GM23338 (cell line): ENCODE measurements at regions not wholly inside any gene's neighbourhood (a gene's known extent, or its start where the extent isn't known, plus 50 kb on each side); places are given as distances from the start of the nearest gene placed in this dataset.

Source experiments
- ATAC-seq: fragments of 200-7000 bp; cut with Tn5 transposase; 3 replicates; pipeline ENCODE4 v1.9.1; 2020
- DNase-seq: peaks from one replicate; pipeline ENCODE4 v3.0.0-alpha.2; 2015; ENCODE audit warnings: low spot score
- H2AFZ ChIP-seq: fragments of 200-600 bp; sonication (generic); 2 replicates; pipeline ENCODE4 v1.8.0; 2016; ENCODE audit warnings: antibody characterized with exemption, mild to moderate bottlenecking, moderate library complexity
- H3F3A ChIP-seq: fragments of 200-600 bp; sonication (generic); replicated peaks from 2 replicates; pipeline ENCODE4 v1.8.0; 2017; ENCODE audit warnings: antibody characterized with exemption, mixed run types, low read depth
- H3K27ac ChIP-seq: fragments of 200-600 bp; sonication (generic); 2 replicates; pipeline ENCODE4 v1.6.1; 2016; ENCODE audit warnings: low read depth
- H3K27me3 ChIP-seq: fragments of 200-600 bp; sonication (generic); 2 replicates; pipeline ENCODE4 v1.8.0; 2016; ENCODE audit warnings: mild to moderate bottlenecking, mixed run types, moderate library complexity; ENCODE audit not compliant: insufficient read depth
- H3K36me3 ChIP-seq: fragments of 200-600 bp; sonication (generic); 2 replicates; pipeline ENCODE4 v1.8.0; 2016; ENCODE audit warnings: mild to moderate bottlenecking; ENCODE audit not compliant: insufficient read depth
- H3K4me1 ChIP-seq: fragments of 200-600 bp; sonication (generic); 2 replicates; pipeline ENCODE4 v1.8.0; 2016; ENCODE audit warnings: mild to moderate bottlenecking, moderate library complexity; ENCODE audit not compliant: insufficient read depth
- H3K4me2 ChIP-seq: fragments of 200-600 bp; sonication (generic); 2 replicates; pipeline ENCODE4 v1.7.1; 2017; ENCODE audit warnings: mixed run types
- H3K4me3 ChIP-seq: fragments of 200-600 bp; sonication (generic); 2 replicates; pipeline ENCODE4 v1.6.1; 2016; ENCODE audit warnings: mixed run types
- H3K79me2 ChIP-seq: fragments of 200-600 bp; sonication (generic); replicated peaks from 2 replicates; pipeline ENCODE4 v1.8.0; 2017; ENCODE audit warnings: mild to moderate bottlenecking; ENCODE audit not compliant: insufficient read depth
- H3K9me2 ChIP-seq: fragments of 200-600 bp; sonication (generic); 2 replicates; pipeline ENCODE4 v1.8.0; 2017; ENCODE audit not compliant: insufficient read depth
- H4K20me1 ChIP-seq: fragments of 200-600 bp; sonication (generic); replicated peaks from 2 replicates; pipeline ENCODE4 v1.8.0; 2017; ENCODE audit warnings: mild to moderate bottlenecking; ENCODE audit not compliant: insufficient read depth
- H3K27ac Mint-ChIP-seq: 2 replicates; pipeline ENCODE4 v1.8.0; 2020; ENCODE audit warnings: inconsistent platforms, mild to moderate bottlenecking, moderate library complexity, mixed read lengths
- H3K27me3 Mint-ChIP-seq: 3 replicates; pipeline ENCODE4 v1.8.0; 2022; ENCODE audit warnings: low read depth, mild to moderate bottlenecking, moderate library complexity, mixed read lengths, inconsistent platforms; ENCODE audit not compliant: insufficient read depth, poor library complexity
- H3K36me3 Mint-ChIP-seq: 3 replicates; pipeline ENCODE4 v1.8.0; 2021; ENCODE audit warnings: low read depth, mild to moderate bottlenecking, inconsistent platforms, moderate library complexity, mixed read lengths
- H3K4me1 Mint-ChIP-seq: 3 replicates; pipeline ENCODE4 v1.8.0; 2020; ENCODE audit warnings: mild to moderate bottlenecking, inconsistent platforms, mixed read lengths
- H3K4me3 Mint-ChIP-seq: 3 replicates; pipeline ENCODE4 v1.8.0; 2021; ENCODE audit warnings: moderate library complexity, mild to moderate bottlenecking, inconsistent platforms, mixed read lengths
- H3K9me3 Mint-ChIP-seq: 3 replicates; pipeline ENCODE4 v1.8.0; 2020; ENCODE audit warnings: moderate library complexity, mild to moderate bottlenecking, inconsistent platforms, mixed read lengths
- CREB1 ChIP-seq: fragments of 250-450 bp; sonication (Bioruptor Pico); IDR thresholded peaks from 2 replicates; pipeline ENCODE4 v1.5.0; 2020; ENCODE audit warnings: low read depth, mild to moderate bottlenecking, moderate library complexity
- ETS1 ChIP-seq: IDR thresholded peaks from 2 replicates; pipeline ENCODE4 v1.6.1; 2016; ENCODE audit warnings: antibody characterized with exemption
- EZH2 ChIP-seq: fragments of 200-600 bp; sonication (generic); IDR thresholded peaks from one replicate; pipeline ENCODE4 v1.8.0; 2017; ENCODE audit warnings: antibody characterized with exemption, mild to moderate bottlenecking, low read depth; ENCODE audit not compliant: unreplicated experiment
- EZH2phosphoT487 ChIP-seq: fragments of 200-600 bp; sonication (generic); IDR thresholded peaks from one replicate; pipeline ENCODE4 v1.8.1; 2018; ENCODE audit warnings: antibody characterized with exemption; ENCODE audit not compliant: unreplicated experiment
- NANOG ChIP-seq: IDR thresholded peaks from 2 replicates; pipeline ENCODE4 v1.6.1; 2016; ENCODE audit warnings: antibody characterized with exemption, borderline replicate concordance
- POLR2AphosphoS5 ChIP-seq: IDR thresholded peaks from 2 replicates; pipeline ENCODE4 v1.6.1; 2016; ENCODE audit warnings: antibody characterized with exemption, low read depth
- REST ChIP-seq: IDR thresholded peaks from one replicate; pipeline ENCODE4 v1.6.1; 2018; ENCODE audit warnings: antibody characterized with exemption; ENCODE audit not compliant: unreplicated experiment
- ZNF114 ChIP-seq: fragments of 250-450 bp; sonication (Bioruptor Pico); IDR thresholded peaks from 2 replicates; pipeline ENCODE4 v1.5.0; 2020; ENCODE audit warnings: mild to moderate bottlenecking, moderate library complexity
- ZNF331 ChIP-seq: fragments of 250-450 bp; sonication (Bioruptor Pico); IDR thresholded peaks from 2 replicates; pipeline ENCODE4 v1.5.0; 2020; ENCODE audit warnings: low read depth, mild to moderate bottlenecking, moderate library complexity
- ZNF462 ChIP-seq: fragments of 250-450 bp; sonication (Bioruptor Pico); IDR thresholded peaks from 2 replicates; pipeline ENCODE4 v1.5.0; 2020; ENCODE audit warnings: mild to moderate bottlenecking, moderate library complexity

- Mint-ChIP-seq H3K36me3 (no peaks in the 10 kb centered on the region), H3K27ac (no peak overlapping the region), H3K4me3 (no peak overlapping the region), H3K9me3 (no peaks in the 10 kb centered on the region; the same call in 2 of the 3 replicates), H3K4me1 (no peaks in the 10 kb centered on the region), H3K27me3 (no peaks in the 10 kb centered on the region)
- Histone ChIP-seq H4K20me1 (no peaks in the 10 kb centered on the region), H3K79me2 (no peaks in the 10 kb centered on the region), H3K9me2 (no peaks in the 10 kb centered on the region), H3K27ac (no peak overlapping the region), H3K4me3 (no peak overlapping the region), H3K36me3 (no peaks in the 10 kb centered on the region), H3K27me3 (no peaks in the 10 kb centered on the region), H3K4me2 (no peak overlapping the region), H3K4me1 (no peaks in the 10 kb centered on the region), H3F3A (no peaks in the 10 kb centered on the region), H2AFZ (no peak overlapping the region)
- DNase-seq (no peak), ATAC-seq (no peak)
- TF ChIP-seq POLR2AphosphoS5 = no peak
- TF ChIP-seq REST = no peak
- no peak for TF ChIP-seq ZNF462 (CRISPR knock-in tag)
- no peak for TF ChIP-seq ETS1
- TF ChIP-seq ZNF114 (CRISPR knock-in tag) = no peak
- TF ChIP-seq NANOG = no peak
- no peak for TF ChIP-seq CREB1 (CRISPR knock-in tag)
- TF ChIP-seq ZNF331 (CRISPR knock-in tag) = no peak
- TF ChIP-seq EZH2phosphoT487 = no peak
- TF ChIP-seq EZH2 = no peak
Observed at GRCh38 chr1:214856843-214857242, 225.7 kb upstream of the KCNK2 start.
